ENCODE measurements at regions not wholly inside any gene's neighbourhood (a gene's known extent, or its start where the extent isn't known, plus 50 kb on each side); places are given as distances from the start of the nearest gene placed in this dataset.
A peak's percentile ranks its signal among the peaks of the same experiment; 100 is the strongest.

- TF ChIP-seq, protein P1, sequence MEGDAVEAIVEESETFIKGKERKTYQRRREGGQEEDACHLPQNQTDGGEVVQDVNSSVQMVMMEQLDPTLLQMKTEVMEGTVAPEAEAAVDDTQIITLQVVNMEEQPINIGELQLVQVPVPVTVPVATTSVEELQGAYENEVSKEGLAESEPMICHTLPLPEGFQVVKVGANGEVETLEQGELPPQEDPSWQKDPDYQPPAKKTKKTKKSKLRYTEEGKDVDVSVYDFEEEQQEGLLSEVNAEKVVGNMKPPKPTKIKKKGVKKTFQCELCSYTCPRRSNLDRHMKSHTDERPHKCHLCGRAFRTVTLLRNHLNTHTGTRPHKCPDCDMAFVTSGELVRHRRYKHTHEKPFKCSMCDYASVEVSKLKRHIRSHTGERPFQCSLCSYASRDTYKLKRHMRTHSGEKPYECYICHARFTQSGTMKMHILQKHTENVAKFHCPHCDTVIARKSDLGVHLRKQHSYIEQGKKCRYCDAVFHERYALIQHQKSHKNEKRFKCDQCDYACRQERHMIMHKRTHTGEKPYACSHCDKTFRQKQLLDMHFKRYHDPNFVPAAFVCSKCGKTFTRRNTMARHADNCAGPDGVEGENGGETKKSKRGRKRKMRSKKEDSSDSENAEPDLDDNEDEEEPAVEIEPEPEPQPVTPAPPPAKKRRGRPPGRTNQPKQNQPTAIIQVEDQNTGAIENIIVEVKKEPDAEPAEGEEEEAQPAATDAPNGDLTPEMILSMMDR (IDR thresholded peaks at IDR 0.05; ENCODE audit: unreplicated experiment in 3 of 3), result no peak
- H3K4me1 Mint-ChIP-seq, result peaks cover 52% of the 10 kb centered on the region
- H3K27me3 Mint-ChIP-seq (ENCODE audit: low read depth), result no peaks in the 10 kb centered on the region
- H3K27ac Mint-ChIP-seq, result no peak overlapping the region
- H3K4me3 Mint-ChIP-seq, result no peak overlapping the region
- H3K36me3 Mint-ChIP-seq (ENCODE audit: low read depth), result no peaks in the 10 kb centered on the region
- H3K9me3 Mint-ChIP-seq, result peaks cover 2% of the 10 kb centered on the region
These were observed 87.0 kb upstream of the ADGRF1 start for GRCh38 chr6:47129129-47129528.

DNA sequence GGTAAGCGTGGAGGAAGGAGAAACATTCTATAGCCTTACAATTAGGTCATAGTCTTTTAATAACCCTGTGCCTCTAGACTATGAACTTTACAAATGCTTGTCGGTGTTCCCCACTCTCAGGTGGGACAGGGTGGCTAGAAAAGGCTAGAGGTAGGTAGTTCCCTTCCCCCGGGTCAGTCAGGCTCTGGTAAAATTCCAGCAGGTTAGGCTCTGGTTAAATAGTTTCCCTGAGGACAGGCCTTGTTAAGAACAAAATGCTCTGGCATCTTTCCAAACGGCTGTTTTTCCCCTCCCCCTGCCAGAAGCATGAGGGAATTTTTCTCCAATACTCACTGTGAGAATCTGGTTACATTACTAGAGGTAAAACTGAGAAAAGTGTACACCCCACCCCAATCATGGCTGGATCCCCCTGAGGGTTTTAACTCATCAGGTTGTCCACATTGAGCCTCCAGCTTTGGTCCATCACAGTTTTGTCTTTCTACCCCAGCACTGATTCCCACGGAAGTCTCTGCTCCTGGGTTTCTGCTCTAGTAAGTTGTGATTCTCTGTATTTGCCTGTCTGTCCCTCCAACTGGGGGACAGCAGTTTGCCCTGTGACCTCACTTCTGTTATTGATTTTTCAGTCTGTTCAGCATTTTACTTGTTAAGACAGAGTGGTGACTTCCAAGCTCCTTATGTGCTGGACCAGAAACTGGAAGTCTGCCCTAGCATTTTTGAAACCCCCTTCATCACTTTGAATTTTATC, 84.7 kb upstream of the ADGRF1 start:
- TF ChIP-seq, protein P1 (IDR thresholded peaks at IDR 0.05; ENCODE audit: unreplicated experiment in 3 of 3), result no peak
- Mint-ChIP-seq H3K27ac (peak overlapping the region; percentile 3 to 90 (median 48)), H3K4me1 (peaks cover 38% of the 10 kb centered on the region), H3K36me3 (ENCODE audit: low read depth) (no peaks in the 10 kb centered on the region), H3K4me3 (no peak overlapping the region), H3K9me3 (peaks cover 2% of the 10 kb centered on the region), H3K27me3 (ENCODE audit: low read depth) (no peaks in the 10 kb centered on the region)

- peaks cover 4% of the 10 kb centered on the region for H3K4me1 Mint-ChIP-seq
- H3K27ac Mint-ChIP-seq, result no peak overlapping the region
- no peaks in the 10 kb centered on the region for H3K36me3 Mint-ChIP-seq (ENCODE audit: low read depth)
- TF ChIP-seq, protein P1 (IDR thresholded peaks at IDR 0.05; ENCODE audit: unreplicated experiment in 3 of 3), result no peak
- H3K4me3 Mint-ChIP-seq, result no peak overlapping the region
- no peaks in the 10 kb centered on the region for H3K27me3 Mint-ChIP-seq (ENCODE audit: low read depth)
- H3K9me3 Mint-ChIP-seq, result no peaks in the 10 kb centered on the region
These were observed 76.5 kb upstream of the ADGRF1 start for GRCh38 chr6:47118611-47119010.

- H3K4me3 Mint-ChIP-seq, result no peak overlapping the region
- H3K27me3 Mint-ChIP-seq (ENCODE audit: low read depth), result no peaks in the 10 kb centered on the region
- no peaks in the 10 kb centered on the region for H3K36me3 Mint-ChIP-seq (ENCODE audit: low read depth)
- TF ChIP-seq, protein P1 (IDR thresholded peaks at IDR 0.05; ENCODE audit: unreplicated experiment in 3 of 3), result no peak
- no peak overlapping the region for H3K27ac Mint-ChIP-seq
- H3K4me1 Mint-ChIP-seq, result peaks cover 4% of the 10 kb centered on the region
- H3K9me3 Mint-ChIP-seq, result no peaks in the 10 kb centered on the region
These were observed 75.2 kb upstream of the ADGRF1 start for GRCh38 chr6:47117314-47117713.

- no peak overlapping the region for H3K4me3 Mint-ChIP-seq
- H3K9me3 Mint-ChIP-seq, result no peaks in the 10 kb centered on the region
- peaks cover 11% of the 10 kb centered on the region for H3K4me1 Mint-ChIP-seq
- no peaks in the 10 kb centered on the region for H3K36me3 Mint-ChIP-seq (ENCODE audit: low read depth)
- H3K27me3 Mint-ChIP-seq (ENCODE audit: low read depth), result peaks cover 2% of the 10 kb centered on the region
- no peak overlapping the region for H3K27ac Mint-ChIP-seq
- TF ChIP-seq, protein P1 (IDR thresholded peaks at IDR 0.05; ENCODE audit: unreplicated experiment in 3 of 3), result no peak
These were observed 74.5 kb upstream of the ADGRF1 start for GRCh38 chr6:47116606-47117005.

DNA sequence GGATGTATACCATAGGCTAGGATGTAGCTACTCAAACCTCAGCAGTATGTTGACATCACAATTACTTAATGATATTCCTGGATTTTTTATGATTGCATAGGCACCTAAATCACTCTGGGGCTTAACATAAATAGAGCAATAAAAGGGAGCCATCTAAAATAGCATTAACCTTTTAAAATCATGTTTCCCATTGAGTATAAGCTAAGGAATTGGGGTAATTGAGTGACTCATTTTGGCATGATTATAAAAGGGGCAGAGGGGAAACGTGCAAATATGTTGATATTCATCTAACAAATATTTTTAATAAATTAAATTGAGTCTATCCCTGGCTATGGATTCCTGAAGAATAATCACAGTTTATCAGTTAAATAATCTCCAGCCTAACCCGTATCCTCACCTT, 74.0 kb upstream of the ADGRF1 start:
- Mint-ChIP-seq H3K4me3 (no peak overlapping the region), H3K27ac (no peak overlapping the region), H3K4me1 (peaks cover 15% of the 10 kb centered on the region), H3K9me3 (no peaks in the 10 kb centered on the region), H3K36me3 (ENCODE audit: low read depth) (no peaks in the 10 kb centered on the region), H3K27me3 (ENCODE audit: low read depth) (peaks cover 4% of the 10 kb centered on the region)
- TF ChIP-seq, protein P1 (IDR thresholded peaks at IDR 0.05; ENCODE audit: unreplicated experiment in 3 of 3), result no peak

Data from nephron (organoid).